Right lobe of liver (tissue), 6 donors: ENCODE measurements at regions not wholly inside any gene's neighbourhood (a gene's known extent, or its start where the extent isn't known, plus 50 kb on each side); places are given as distances from the start of the nearest gene placed in this dataset.

Experiments
- ATAC-seq, 4 donors: fragments of 200-7000 bp; cut with Tn5 transposase; one replicate each; pipeline ENCODE4 v1.9.1; 2020; ENCODE audit warnings: mild to moderate bottlenecking in 4 of 4, moderate library complexity in 4 of 4
- DNase-seq, 3 donors: peaks; one replicate each; pipeline ENCODE4 v3.0.0-alpha.2; 2020
- H3K27ac ChIP-seq, 3 donors: fragments of 200-600 bp; one replicate each; pipeline ENCODE4 v1.8.0; 2022
- H3K27me3 ChIP-seq, 2 donors: fragments of 200-600 bp; one replicate each; pipeline ENCODE4 v1.8.0; 2022
- H3K36me3 ChIP-seq, 4 donors: fragments of 200-600 bp; sonication (generic) in 1 of 4; one replicate each; pipeline versions ENCODE4 v1.5.1 to v1.8.0; 2017 to 2022; ENCODE audit warnings: control low read depth in 1 of 4
- H3K4me1 ChIP-seq, 4 donors: fragments of 200-600 bp; sonication (generic) in 1 of 4; one replicate each; pipeline versions ENCODE4 v1.5.1 to v1.8.0; 2017 to 2022; ENCODE audit warnings: control low read depth in 1 of 4
- H3K4me3 ChIP-seq, 3 donors: fragments of 200-600 bp; one replicate each; pipeline ENCODE4 v1.8.0; 2022
- H3K9me3 ChIP-seq, 4 donors: fragments of 200-600 bp; sonication (generic) in 1 of 4; one replicate each; pipeline versions ENCODE4 v1.5.1 to v1.8.0; 2017 to 2022; ENCODE audit warnings: control low read depth in 1 of 4
- POLR2A ChIP-seq: fragments of 450-650 bp; IDR thresholded peaks from one replicate; pipeline ENCODE4 v1.6.1; 2017; ENCODE audit warnings: antibody characterized with exemption, mild to moderate bottlenecking
- WGBS: methylation state at CpG from one replicate; pipeline ENCODE4 v1.1.6; 2018; ENCODE audit warnings: low coverage, low lambda C conversion rate; ENCODE audit not compliant: insufficient coverage; ENCODE audit errors: missing lambda C conversion rate; 5-methylcytosine and 5-hydroxymethylcytosine counted together
- intact Hi-C, 2 donors: fragments of 100-400 bp; cut with DNase I; formaldehyde crosslinking; loops; one replicate each; pipeline versions ENCODE4 v1.11.2 to v1.14.1; 2022
- TF ChIP-seq, protein P1 (sequence below), 4 donors: fragments of 200-600 bp in 3 of 4; fragments of 450-650 bp in 1 of 4; IDR thresholded peaks; one replicate each; pipeline versions ENCODE4 v1.5.1 to v1.8.0; 2016 to 2022; ENCODE audit warnings: antibody characterized with exemption in 4 of 4, mild to moderate bottlenecking in 2 of 4
- donor health status: DM: no; HTN: yes; CAD: no.
- donor health status: DM: no; HTN: no; CAD: no.
- donor health status: DM: no; HTN: no; CAD: no.
- donor health status: DM: no; HTN: yes; CAD: no.
- donor health status: DM: no; HTN: yes; CAD: no.

- H3K36me3 ChIP-seq, result no peaks in the 10 kb centered on the region
- no peak for ATAC-seq
- H3K27me3 ChIP-seq, result no peaks in the 10 kb centered on the region
- H3K9me3 ChIP-seq, result no peaks in the 10 kb centered on the region
- H3K4me3 ChIP-seq, result no peak overlapping the region
- TF ChIP-seq POLR2A, result no peak
- TF ChIP-seq, protein P1, sequence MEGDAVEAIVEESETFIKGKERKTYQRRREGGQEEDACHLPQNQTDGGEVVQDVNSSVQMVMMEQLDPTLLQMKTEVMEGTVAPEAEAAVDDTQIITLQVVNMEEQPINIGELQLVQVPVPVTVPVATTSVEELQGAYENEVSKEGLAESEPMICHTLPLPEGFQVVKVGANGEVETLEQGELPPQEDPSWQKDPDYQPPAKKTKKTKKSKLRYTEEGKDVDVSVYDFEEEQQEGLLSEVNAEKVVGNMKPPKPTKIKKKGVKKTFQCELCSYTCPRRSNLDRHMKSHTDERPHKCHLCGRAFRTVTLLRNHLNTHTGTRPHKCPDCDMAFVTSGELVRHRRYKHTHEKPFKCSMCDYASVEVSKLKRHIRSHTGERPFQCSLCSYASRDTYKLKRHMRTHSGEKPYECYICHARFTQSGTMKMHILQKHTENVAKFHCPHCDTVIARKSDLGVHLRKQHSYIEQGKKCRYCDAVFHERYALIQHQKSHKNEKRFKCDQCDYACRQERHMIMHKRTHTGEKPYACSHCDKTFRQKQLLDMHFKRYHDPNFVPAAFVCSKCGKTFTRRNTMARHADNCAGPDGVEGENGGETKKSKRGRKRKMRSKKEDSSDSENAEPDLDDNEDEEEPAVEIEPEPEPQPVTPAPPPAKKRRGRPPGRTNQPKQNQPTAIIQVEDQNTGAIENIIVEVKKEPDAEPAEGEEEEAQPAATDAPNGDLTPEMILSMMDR (IDR thresholded peaks at IDR 0.05), result no peak
- 100% methylated on average over 3 of the region's 4 CpGs for WGBS
- intact Hi-C loops, result no loop called here
- DNase-seq, result no peak
- no peak overlapping the region for H3K27ac ChIP-seq
- no peaks in the 10 kb centered on the region for H3K4me1 ChIP-seq
These were observed 115.1 kb upstream of the STX18 start for GRCh38 chr4:4656977-4657376.

DNA sequence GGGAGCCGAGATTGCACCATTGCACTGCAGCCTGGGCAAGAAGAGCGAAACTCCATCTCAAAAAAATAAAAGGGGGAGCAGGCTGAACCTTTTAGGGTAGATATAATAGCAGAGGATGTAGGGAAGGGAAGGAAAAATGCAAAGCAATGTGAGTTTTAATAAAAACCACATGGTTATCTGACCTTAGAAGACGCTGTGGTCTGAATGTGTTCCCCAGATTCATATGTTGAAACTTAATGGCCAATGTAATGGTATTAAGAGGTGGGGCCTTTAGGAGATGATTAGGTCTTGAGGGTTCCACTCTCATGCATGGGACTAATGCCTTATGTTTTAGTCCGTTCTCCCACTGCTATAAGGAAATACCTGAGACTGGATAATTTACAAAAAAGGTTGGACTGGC is 114.1 kb upstream of the STX18 start:
- no peak for DNase-seq
- TF ChIP-seq, protein P1 (IDR thresholded peaks at IDR 0.05), result no peak
- no peak for TF ChIP-seq POLR2A
- H3K27ac ChIP-seq, result no peak overlapping the region
- intact Hi-C loops, result no loop called here
- no peak for ATAC-seq
- H3K36me3 ChIP-seq, result no peaks in the 10 kb centered on the region
- H3K4me3 ChIP-seq, result no peak overlapping the region
- 91% methylated on average over 4 of the region's 4 CpGs for WGBS
- H3K4me1 ChIP-seq, result no peaks in the 10 kb centered on the region
- H3K27me3 ChIP-seq, result no peaks in the 10 kb centered on the region
- H3K9me3 ChIP-seq, result no peaks in the 10 kb centered on the region

DNA sequence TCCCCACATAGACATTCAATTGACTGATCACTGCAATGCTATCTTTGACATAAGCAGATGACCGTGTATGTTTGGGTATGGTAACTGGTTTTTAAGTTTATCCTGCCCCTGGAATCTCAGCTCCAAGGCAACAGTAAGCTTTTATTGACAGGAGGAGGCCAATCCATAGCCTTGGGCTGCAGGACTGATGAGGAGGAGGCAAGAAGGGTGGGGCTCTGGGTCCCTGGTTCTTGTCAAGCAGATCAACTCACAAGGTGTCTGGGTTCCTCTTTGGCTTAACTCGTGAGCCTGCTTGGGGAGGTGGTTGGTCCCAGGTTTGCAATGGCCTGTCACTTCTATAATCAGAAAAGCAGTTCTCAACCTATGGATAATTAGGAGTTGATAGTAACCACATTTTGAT is 113.2 kb upstream of the STX18 start:
- TF ChIP-seq POLR2A, result no peak
- TF ChIP-seq, protein P1 (IDR thresholded peaks at IDR 0.05), result no peak
- no peaks in the 10 kb centered on the region for H3K36me3 ChIP-seq
- ATAC-seq, result no peak
- H3K27me3 ChIP-seq, result no peaks in the 10 kb centered on the region
- no peaks in the 10 kb centered on the region for H3K9me3 ChIP-seq
- no peak overlapping the region for H3K4me3 ChIP-seq
- intact Hi-C loops, result no loop called here
- H3K27ac ChIP-seq, result no peak overlapping the region
- WGBS, result 95% methylated on average over 2 of the region's 2 CpGs
- DNase-seq, result no peak
- no peaks in the 10 kb centered on the region for H3K4me1 ChIP-seq

- WGBS, result 74% methylated on average over 8 of the region's 12 CpGs
These were observed 110.2 kb upstream of the STX18 start for GRCh38 chr4:4651811-4652755.

More at GRCh38 chr4:4651811-4652755, 110.2 kb upstream of the STX18 start:
- no peak overlapping the region for H3K27ac ChIP-seq
- ATAC-seq, result no peak
- no peaks in the 10 kb centered on the region for H3K36me3 ChIP-seq
- DNase-seq, result no peak
- intact Hi-C loops, result no loop called here
- no peak for TF ChIP-seq POLR2A
- TF ChIP-seq, protein P1 (IDR thresholded peaks at IDR 0.05), result no peak
- no peaks in the 10 kb centered on the region for H3K27me3 ChIP-seq
- no peak overlapping the region for H3K4me3 ChIP-seq
- no peaks in the 10 kb centered on the region for H3K4me1 ChIP-seq
- no peaks in the 10 kb centered on the region for H3K9me3 ChIP-seq
